GM19397 (cell line): ENCODE measurements at regions not wholly inside any gene's neighbourhood (a gene's known extent, or its start where the extent isn't known, plus 50 kb on each side); places are given as distances from the start of the nearest gene placed in this dataset.
"Not testable (repeated sequence)": the region's sequence is repeated elsewhere in the genome, so short reads cannot be mapped to it uniquely, and the experiment has no call there.

Experiments used
- ATAC-seq: cut with Tn5 transposase; IDR thresholded peaks from one replicate; pipeline ENCODE4 v1.9.1; 2021; ENCODE audit warnings: mild to moderate bottlenecking, moderate library complexity; ENCODE audit not compliant: unreplicated experiment

DNA sequence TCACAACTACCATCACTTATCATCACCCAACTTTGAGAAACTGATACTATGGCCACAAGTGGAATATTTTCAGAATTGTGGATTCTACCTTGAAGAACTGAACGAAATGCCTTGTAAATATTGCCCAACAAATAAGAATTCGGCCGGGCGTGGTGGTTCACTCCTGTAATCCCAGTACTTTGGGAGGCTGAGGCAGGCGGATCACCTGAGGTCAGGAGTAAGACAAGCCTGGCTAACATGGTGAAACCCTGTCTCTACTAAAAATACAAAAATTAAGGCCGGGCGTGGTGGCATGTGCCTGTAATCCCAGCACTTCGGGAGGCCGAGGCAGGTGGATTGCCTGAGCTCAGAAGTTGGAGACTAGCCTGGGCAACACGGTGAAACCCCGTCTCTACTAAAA is 862.7 kb downstream of the ZPLD1 start:
- not testable (repeated sequence) for ATAC-seq

DNA sequence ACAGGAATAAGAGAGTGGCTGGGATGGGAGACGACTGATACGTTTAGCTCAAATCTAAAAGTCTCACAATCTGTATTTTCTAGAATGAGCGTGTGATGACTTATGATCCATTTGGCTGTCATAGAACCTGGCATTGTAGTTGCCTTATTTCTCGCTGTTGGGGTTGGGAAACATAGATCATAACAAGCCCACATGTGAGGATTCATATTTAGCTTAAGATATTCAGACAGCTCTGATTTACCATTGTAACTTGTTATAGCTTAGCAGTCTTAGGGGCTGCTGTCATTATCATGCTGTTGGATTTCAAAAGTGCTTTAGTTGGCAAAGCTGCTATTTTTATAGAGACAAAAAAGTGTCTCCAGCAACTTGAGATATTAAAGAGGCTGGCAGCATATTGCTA is 871.3 kb downstream of the ZPLD1 start:
- no peak for ATAC-seq

DNA sequence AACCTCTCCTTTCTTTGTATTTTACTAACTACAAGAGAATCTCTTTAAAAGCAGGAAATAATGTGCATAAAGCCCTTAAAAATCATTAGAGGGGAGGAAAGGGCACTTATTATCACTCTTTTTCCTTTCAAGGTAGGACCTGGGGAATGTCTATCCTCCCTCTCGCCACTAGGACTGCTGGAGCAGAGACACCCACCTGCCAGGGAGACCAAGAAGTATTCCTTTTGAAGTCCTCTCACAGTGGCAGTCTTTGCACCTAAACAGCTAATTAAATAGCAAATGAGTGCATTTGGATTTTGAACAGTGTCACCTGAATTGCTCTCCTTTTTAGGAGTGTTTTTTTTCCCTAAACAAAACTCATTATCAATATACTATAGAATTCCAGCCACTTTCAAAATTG is 874.1 kb downstream of the ZPLD1 start:
- ATAC-seq: no peak

DNA sequence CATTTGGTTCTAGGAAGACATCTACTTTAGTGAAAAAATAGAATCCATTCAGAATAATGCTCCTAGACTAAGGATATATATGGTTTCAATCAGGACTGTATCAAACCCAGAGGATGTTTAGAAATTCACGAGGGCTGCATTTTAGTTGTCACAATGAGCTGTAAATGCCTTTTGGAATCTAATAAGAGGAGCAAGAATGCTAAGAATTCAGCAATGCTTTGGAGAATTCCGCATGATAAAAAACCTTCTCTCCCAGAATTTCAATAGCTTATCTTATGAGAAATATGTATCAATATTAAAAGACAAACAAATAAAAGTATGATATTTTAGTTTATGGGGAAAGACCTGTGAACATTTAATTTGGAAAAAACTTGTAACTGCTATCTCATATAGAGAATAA is 885.1 kb downstream of the ZPLD1 start:
- no peak for ATAC-seq

DNA sequence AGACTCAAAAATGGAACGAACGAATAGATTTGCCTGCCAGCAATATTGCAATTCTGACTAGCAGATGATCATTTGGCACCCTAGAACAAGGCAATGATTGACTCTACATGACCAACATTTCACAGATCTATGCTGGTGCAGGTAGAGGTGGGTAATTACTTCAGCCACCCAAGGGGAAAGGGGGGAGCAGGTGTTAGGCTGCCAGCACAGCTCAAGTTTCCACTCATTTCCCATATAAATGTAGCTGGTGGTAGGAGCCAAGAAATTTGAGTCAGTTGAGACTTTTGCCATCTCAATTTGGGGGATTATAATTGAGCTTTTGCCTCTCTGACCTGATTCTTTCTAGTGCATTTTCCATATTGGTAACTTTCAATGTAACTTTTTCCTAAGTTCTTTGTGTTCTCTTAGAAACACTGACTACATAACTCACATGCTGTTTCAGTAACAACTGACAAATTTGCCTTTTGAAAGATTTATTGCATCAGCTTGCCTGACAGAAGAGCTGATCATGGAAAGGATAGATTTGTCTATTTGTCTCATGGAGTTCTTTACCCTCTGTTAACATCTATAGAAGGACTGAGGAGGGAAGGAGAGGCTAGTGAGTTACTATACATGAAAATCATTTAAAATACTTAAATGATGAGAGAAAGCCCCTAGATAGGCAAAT is 902.5 kb downstream of the ZPLD1 start:
- ATAC-seq: no peak

DNA sequence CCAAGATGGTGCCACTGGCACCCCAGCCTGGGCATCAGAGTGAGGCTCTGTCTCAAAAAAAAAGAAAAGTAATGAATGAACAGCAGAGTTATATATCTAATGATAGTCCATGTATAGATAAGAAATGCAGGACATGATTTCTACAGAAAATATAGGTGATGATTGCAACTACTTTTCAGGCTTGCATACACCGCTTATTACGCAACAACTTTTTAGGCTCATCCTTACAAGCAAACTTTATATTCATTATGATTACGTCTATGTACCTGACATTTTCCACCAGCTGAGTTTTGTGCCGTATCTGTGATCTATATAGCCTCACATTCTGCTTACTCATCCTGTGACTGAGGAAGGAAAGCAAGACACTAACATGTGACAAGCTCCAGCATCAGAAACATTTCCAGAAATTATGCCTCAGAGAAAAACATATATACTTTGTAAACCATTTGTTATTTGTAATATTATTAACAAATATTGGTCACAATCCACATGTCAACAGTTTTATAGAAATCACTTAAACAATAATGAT is 906.3 kb downstream of the ZPLD1 start:
- ATAC-seq: no peak

DNA sequence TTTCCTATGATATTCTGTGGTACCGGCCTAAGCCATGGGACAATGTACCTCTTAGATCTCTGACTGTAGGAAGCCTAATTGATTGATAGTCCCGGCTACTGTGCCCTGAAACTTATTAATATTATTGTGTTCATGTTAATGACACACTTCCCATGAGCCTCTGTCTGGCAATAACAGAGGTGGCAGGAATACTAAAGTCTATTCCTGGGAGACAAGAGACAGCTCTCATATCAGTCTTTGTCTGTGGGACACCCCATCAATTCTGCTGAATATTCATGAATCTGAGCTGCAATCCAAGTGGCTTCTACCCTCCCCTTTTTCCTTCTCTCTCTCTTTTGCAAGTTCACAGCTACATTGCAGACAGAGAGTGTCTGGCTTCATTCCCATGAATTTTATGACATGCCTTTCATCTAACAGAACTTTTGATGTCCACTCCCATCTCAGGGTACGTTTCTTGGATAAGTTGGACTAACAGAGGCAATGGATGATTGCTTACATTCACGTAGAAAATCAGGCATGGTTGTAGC is 907.5 kb downstream of the ZPLD1 start:
- ATAC-seq: no peak

DNA sequence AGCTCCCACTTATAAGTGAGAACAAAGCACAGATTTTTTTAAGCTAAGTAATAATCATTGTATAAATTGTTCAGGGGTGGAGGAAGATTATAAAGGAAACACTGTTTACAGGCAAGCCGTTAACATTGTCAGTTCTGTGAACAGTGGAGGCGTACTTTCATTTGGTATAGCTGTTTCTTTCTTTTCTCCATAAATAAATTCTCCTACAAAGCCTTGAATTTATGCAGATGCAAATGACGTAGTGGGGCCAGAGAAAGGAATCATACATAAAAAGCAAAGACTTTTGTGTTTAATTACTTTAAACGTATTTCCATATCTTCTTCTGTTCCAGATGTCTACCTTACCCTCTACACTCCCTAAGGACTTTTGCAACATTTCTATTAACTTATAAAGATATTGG is 914.9 kb downstream of the ZPLD1 start:
- ATAC-seq: no peak

DNA sequence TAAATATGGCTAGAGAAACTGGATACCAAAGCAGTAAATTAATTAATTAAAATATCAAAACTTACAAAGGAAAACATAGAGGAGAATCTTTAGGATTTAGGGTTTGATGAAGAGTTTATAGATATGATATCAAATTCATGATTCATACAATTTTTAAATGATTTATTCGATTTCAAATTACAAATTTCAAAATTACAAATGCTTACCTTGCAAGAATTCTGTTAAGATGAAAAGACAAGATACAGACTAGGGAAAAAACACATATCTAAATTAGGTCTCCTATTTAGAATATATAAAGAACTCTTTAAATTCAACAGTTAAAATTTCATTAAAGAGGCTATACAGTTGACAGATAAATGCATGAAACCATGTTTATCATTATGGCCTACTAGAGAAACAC is 930.7 kb downstream of the ZPLD1 start:
- ATAC-seq: no peak

DNA sequence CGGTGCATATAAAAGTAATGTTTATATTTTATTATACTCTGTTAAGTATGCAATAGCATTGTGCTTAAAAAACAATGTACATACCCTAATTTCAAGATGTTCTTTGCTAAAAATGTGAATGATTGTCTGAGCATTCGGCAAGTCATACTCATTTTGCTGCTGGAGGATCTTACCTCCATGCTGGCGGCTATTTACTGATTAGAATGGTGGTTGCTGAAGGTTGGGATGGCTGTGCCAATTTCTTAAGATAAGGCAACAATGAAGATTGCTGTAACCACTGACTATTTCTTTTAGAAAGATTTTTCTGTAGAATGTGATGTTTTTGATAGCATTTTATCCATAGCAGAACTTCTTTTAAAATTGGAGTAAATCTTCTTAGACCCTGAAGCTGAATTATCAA is 932.7 kb downstream of the ZPLD1 start:
- no peak for ATAC-seq

DNA sequence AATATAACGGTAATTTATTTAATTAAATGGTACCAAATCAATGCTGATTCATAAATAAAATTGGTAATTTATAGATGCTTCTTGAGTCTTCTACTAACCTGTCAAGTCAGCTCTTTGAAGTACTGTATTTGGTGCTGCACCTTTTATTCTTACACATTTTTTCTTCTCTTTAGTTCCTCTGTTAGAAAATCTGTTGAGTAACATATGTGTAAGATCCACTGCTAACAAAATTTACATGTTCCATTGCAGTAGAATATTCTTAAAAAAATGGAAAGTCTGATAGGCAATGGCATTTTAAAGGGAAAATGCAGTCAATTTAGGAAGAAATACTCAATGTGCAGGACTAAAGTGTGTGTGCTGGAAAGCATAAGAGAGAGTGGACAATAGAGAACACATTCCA is 936.6 kb downstream of the ZPLD1 start:
- ATAC-seq: no peak

DNA sequence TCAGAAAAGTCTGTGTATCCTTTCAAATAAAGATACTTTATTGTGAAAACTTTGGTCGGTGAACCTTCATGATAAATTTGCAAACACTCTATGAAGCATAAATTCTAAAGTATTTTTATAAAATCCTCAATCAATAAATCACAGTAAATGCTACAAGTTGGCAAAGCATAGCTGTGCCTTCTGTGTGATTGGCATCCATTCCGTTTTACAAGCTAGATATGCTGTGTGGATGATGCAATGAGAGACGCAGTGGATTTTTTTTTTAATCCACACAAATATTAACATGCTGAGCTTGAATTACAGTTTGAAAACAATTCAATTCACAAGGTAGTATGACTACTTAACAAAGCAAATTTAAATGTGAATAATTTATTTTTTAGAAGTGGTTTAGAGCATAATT is 937.2 kb downstream of the ZPLD1 start:
- ATAC-seq: no peak

DNA sequence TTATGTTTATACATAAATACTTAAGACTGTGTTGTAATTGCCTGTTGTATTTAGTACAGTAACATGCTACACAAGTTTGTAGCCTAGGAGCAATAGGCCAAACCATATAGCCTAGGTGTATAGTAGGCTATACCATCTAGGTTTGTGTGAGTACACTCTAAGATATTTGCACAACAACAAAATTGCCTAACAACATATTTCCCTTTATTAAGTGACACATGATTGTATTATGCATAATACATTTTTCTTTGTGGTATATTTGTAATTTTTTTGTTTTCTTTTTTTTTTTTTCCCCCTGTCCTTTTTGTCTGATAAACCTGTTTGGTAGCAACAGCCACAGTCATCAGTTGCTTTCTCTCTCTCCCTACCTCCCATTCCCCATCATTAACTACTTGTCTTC is 945.6 kb downstream of the ZPLD1 start:
- ATAC-seq: no peak

DNA sequence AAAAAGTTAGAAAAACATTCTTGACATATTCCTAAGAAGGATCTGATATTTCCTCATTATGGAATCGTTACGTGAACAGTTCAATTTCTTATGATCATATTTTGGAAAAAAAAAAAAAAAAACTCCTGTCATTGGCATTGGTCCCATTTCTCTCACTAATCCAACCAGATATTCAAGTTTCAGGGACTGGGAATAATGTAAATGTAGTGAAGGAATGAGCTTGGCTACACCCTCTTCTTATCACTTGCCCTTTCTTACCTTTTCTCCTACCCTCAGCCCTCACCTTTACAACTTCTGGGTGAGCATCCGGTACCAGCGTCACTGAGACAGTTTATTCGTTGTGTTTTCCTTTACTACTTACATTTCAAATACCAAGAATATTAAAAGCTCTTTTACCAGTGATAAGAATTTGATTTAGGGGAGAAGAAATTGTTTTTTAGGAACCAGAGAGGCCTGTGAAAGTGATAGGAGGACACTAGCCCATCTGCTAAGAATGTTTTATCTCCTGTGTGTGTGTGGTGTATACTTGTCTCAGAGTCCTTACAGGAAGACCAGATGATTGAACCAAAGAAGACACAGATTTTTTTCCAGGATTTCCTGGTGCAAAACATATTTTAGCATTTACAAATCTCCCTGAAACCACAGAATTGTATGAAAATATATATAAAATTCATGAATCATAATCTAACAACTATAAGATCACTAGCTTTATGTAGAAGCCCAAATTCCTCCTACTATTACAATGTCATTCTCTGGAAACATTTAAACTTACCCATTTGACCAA is 946.7 kb downstream of the ZPLD1 start:
- ATAC-seq: no peak

DNA sequence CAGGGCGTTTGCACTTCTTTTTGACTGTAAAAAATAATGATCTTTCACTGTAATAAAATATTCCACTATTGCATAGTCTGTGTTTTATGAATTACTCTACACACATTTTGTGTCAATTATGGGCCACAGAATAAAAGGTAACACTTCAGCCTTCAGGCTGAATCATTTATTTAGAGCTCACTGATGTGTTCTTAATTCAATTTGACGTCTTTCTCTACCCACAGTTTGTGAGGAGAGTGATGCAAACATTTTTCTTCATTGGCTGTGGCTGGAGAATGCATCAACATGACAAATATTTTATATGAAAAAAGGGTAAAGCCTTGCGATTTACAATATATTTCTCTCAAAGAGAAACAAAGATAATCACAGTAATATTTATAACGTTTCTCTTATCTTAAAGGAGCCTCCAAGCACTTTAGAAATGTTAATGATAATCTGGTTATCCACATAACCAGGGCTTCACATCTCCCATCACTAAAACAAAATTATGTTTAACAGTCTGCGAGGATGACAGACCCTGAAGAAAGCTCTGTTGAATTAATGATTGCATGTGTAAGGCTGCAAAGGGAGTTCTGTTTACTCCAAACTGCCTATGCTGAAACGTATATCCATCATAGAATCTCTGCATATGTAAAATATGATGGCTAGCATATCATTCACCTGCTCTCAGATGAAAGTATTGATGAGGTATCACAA is 951.3 kb downstream of the ZPLD1 start:
- no peak for ATAC-seq

DNA sequence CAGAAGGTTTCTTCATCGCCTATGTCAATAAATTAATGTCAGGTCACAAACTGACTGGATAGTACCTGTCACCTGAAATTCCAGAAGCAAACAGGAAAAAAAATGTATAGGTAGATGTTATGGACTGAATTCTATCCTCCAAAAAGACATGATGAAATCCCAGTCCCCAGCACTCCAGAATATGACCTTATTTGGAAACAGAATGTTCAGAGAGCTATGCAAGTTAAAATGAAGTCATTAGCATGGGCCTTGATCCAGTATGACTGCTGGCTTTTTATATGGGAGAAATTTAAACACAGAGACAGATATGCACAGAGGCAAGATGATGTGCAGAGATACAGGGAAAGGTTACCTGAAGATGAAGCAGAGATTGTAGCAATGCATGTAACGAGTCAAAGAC is 953.4 kb downstream of the ZPLD1 start:
- no peak for ATAC-seq

DNA sequence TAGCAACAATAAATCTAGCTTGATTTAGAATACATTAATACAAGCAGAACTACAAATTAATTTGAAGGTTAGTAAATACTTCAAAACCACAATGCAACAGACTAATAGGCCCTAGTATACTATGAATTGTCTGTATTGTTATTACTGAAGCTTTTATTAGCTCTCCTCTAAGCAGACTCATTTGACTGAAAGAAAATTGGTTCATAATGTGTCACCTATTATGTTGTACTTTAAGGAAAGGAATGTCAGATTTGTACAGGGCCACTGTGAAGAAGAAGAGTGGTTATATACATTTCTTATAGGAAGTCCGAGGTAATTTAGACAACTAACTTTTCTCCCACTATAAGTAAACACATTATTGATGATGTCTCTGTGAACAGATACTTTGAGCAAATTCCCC is 954.5 kb downstream of the ZPLD1 start:
- no peak for ATAC-seq

DNA sequence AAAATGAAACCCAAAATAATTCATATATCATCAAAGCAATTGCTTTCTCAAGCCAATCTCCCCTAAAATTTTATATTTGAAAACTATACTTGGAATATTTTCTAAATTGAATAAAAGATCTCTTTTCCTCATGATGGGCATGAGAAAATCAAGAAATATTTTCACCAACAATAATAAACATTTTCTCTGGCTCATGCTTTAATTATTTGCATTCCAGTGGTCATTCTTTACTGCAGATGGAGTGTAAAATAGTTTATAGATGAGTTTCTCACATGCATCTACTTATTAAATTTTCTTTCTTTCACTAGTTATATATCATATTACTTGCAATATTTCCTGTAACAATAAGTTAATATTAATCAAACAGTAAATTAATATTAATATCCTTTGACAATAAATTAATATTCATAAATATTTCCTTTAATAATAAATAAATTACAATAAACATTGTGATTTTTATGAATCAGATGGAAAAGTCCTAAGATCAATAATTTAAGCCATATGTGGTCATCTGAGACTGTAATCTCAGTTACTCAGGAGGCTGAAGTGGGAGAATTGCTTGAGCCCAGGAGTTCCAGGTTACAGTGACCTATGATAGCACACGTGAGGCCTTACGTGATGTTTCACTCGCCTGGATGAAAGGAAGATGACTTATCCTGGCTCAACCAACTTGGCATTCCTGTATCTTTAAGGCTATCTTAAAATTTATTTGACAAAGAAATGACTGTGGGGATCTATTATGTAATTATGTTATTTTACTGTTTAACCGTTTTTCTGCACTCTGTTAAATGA is 958.8 kb downstream of the ZPLD1 start:
- no peak for ATAC-seq

DNA sequence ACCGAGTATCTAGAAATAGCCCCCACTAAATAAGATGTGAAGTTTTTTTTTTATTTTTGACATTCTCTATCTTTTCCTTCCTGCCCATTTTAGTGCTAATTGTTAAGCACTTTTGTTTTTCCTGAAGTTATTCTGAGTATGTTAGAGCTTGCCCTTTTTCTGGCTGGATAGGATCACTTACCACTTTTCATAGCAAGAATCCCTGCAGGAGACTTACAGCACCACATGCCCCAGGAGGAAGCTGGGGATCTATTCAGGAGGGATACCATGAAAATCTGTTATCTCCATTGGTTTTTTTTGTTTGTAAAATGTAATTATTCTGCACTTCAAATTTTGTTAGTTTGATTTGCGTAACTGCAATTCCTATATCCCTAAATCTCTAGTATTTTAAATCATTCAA is 968.4 kb downstream of the ZPLD1 start:
- no peak for ATAC-seq

DNA sequence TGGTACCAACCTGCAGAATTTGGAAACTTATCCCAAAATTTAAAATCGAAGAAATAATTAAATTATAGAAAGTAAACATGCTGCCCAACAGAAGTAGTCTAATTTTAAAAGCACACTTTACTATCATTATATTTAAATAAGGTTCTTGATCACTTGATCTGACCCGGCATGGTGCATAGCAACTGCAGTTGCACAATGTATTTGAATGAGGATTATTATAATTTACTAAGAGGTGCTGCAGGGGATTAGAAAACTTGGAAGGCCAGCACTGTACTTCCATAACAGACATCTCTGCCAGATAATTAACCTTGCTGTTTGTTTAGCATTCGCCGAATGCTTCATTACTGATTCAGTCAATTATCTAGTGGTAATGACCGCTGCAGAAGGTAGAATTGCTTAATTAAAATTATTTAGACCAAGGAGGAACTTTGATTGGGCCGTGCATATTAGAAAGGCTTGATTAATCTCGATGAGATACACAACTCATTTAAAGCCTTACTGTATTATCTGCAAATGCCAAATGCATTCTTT is 971.6 kb downstream of the ZPLD1 start:
- ATAC-seq: no peak

DNA sequence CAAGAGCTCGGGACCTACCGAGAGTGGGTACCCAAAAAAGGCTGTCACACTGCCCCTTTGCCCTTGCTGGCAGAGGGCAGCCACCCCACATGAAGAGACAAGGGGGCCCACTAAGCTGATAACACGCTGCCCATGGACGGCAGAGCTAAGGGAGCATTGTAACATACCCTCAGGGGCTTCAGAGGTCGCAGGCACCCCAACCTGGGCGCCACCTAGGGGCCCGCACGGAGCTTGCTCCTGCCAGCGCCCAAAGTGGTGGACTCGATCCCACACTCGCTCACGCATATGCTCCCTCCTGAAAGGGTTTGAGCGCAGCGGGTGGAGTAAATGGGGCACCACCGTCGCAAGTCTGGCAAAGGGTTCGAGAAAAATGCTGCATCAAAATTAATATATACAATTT is 975.4 kb downstream of the ZPLD1 start:
- ATAC-seq: no peak
